Heart left ventricle (tissue), 16 donors: ENCODE measurements at regions not wholly inside any gene's neighbourhood (a gene's known extent, or its start where the extent isn't known, plus 50 kb on each side); places are given as distances from the start of the nearest gene placed in this dataset.

ENCODE experiments used
- ATAC-seq, 4 donors: fragments of 200-7000 bp; cut with Tn5 transposase; one replicate each; pipeline ENCODE4 v1.9.1; 2020 to 2022; ENCODE audit warnings: moderate library complexity in 4 of 4, mild to moderate bottlenecking in 3 of 4, moderate number of reproducible peaks in 1 of 4
- DNase-seq, 5 donors: peaks; one replicate each; pipeline ENCODE4 v3.0.0-alpha.2; 2020
- H3K27ac ChIP-seq, 12 donors: fragments of 200-600 bp; sonication (generic) in 4 of 12; one replicate each; pipeline versions ENCODE4 v1.5.0 to v1.8.0; 2016 to 2022; ENCODE audit warnings: mild to moderate bottlenecking in 2 of 12
- H3K27me3 ChIP-seq, 9 donors: fragments of 200-600 bp; sonication (generic) in 2 of 9; one replicate each; pipeline versions ENCODE4 v1.5.1 to v1.8.0; 2016 to 2022; ENCODE audit warnings: mild to moderate bottlenecking in 3 of 9
- H3K36me3 ChIP-seq, 9 donors: fragments of 200-600 bp; sonication (generic) in 2 of 9; one replicate each; pipeline versions ENCODE4 v1.5.0 to v1.8.0; 2018 to 2022; ENCODE audit warnings: mild to moderate bottlenecking in 2 of 9
- H3K4me1 ChIP-seq, 12 donors: fragments of 200-600 bp; sonication (generic) in 4 of 12; one replicate each; pipeline versions ENCODE4 v1.5.0 to v1.8.0; 2016 to 2022; ENCODE audit warnings: mild to moderate bottlenecking in 3 of 12
- H3K4me3 ChIP-seq, 12 donors: fragments of 200-600 bp; sonication (generic) in 4 of 12; one replicate each; pipeline versions ENCODE4 v1.5.0 to v1.8.0; 2017 to 2022; ENCODE audit warnings: mild to moderate bottlenecking in 9 of 12, moderate library complexity in 4 of 12
- H3K9me3 ChIP-seq, 12 donors: fragments of 200-600 bp; sonication (generic) in 4 of 12; one replicate each; pipeline versions ENCODE4 v1.5.0 to v1.8.0; 2016 to 2022; ENCODE audit warnings: mild to moderate bottlenecking in 1 of 12
- POLR2A ChIP-seq, 2 donors: fragments of 450-650 bp; IDR thresholded peaks; one replicate each; pipeline ENCODE4 v1.6.1; 2017; ENCODE audit warnings: antibody characterized with exemption in 2 of 2, mild to moderate bottlenecking in 2 of 2, moderate library complexity in 2 of 2
- WGBS, 4 donors: extraction: QIAGEN DNeasy Blood & Tissue Kit in 2 of 4; methylation state at CpG; one replicate each; pipeline versions ENCODE4 v1.1.5 to v1.1.7; 2013 to 2018; 5-methylcytosine and 5-hydroxymethylcytosine counted together
- intact Hi-C, 10 donors: fragments of 100-400 bp; cut with DNase I; formaldehyde crosslinking; loops; one replicate each; pipeline versions ENCODE4 v1.11.1 to v1.14.2; 2022
- TF ChIP-seq, protein P1 (sequence below), 12 donors: fragments of 200-600 bp; sonication (generic) in 4 of 12; IDR thresholded peaks; one replicate each; pipeline versions ENCODE4 v1.5.0 to v1.8.0; 2018 to 2022; ENCODE audit warnings: antibody characterized with exemption in 12 of 12, mild to moderate bottlenecking in 5 of 12
- donor health status: ischemic (EF 13 %, LVEDD 7.1; RV severe dilation, severe dysfunction).
- donor health status: healthy with polysubstance abuse.
- donor health status: DM: no; HTN: yes; CAD: no.
- donor health status: DM: no; HTN: no; CAD: no.
- donor health status: ischemic (EF 25% LVEDD 6.9; RV normal size, moderate dysfunction).
- donor health status: ischemic (EF 25% LVEDD 5.7; RV mildly dilated, moderate dysfunction).
- donor health status: healthy.
- donor health status: DM: yes; HTN: yes; CAD: no.
- donor health status: ischemic (EF 35%, LVEDD 5.7; RV mildly dilated, moderate dysfunction).
- donor health status: nonischemic (EF 11% LVEDD 7.7; RV severe dilation, severe dysfunction).
- donor health status: DM: yes; HTN: yes; CAD: no.
- donor health status: PGD.
- donor health status: ischemic (EF 29% LVEDD 5.4; RV normal size, mild dysfunction).
- donor health status: nonischemic (EF 23%, LVEDD 6.1; RV moderate dilation, normal function).

DNA sequence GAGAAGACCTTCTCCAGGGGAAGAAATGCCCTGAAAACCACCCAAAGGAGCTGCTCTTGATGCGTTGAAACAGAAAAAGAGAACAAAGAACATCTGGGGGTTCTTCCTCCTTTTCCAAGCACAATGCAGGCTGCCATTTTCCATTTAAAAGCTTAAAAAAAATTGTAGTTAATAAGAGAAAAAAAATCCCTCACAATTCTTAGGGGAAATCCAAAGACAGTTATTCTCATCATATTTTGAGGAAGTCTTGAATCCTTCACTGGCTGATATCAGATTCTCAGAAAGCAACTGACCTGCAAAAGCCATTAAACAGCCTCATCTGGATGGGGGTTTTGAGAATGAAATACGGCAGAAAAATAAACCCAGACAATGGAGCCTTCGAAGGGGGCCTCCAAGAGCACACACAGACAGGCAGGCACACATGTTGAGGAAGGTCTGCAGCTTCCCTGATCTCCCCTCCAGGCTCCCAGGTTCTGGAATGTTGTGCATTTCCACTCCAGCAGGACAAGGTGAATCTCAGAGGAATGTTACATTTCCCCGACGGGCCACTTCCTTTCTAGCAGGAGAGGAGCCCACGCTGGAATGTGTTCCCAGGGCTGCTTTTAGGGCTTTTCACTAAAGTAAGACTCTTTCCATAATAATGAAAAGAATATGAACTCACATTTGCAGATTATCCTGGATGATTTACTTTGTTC is 159.4 kb upstream of the S1PR3 start:
- intact Hi-C loops: no loop called here
- 45 to 56% (median 48%) methylated on average over 6 of the region's 6 CpGs for WGBS, 4 donors
- Histone ChIP-seq H3K27me3 (peaks cover 0 to 87% (median 0%) of the 10 kb centered on the region in 9 donors), H3K4me1 (peaks cover 0 to 46% (median 14%) of the 10 kb centered on the region in 12 donors), H3K9me3 (no peaks in the 10 kb centered on the region), H3K36me3 (no peaks in the 10 kb centered on the region), H3K27ac (peak overlapping the region in 1 of 12 donors; percentile 23), H3K4me3 (no peak overlapping the region)
- DNase-seq (no peak), ATAC-seq (no peak)
- no peak for TF ChIP-seq POLR2A (IDR thresholded peaks at IDR 0.05)
- TF ChIP-seq, protein P1, sequence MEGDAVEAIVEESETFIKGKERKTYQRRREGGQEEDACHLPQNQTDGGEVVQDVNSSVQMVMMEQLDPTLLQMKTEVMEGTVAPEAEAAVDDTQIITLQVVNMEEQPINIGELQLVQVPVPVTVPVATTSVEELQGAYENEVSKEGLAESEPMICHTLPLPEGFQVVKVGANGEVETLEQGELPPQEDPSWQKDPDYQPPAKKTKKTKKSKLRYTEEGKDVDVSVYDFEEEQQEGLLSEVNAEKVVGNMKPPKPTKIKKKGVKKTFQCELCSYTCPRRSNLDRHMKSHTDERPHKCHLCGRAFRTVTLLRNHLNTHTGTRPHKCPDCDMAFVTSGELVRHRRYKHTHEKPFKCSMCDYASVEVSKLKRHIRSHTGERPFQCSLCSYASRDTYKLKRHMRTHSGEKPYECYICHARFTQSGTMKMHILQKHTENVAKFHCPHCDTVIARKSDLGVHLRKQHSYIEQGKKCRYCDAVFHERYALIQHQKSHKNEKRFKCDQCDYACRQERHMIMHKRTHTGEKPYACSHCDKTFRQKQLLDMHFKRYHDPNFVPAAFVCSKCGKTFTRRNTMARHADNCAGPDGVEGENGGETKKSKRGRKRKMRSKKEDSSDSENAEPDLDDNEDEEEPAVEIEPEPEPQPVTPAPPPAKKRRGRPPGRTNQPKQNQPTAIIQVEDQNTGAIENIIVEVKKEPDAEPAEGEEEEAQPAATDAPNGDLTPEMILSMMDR (IDR thresholded peaks at IDR 0.05): no peak

DNA sequence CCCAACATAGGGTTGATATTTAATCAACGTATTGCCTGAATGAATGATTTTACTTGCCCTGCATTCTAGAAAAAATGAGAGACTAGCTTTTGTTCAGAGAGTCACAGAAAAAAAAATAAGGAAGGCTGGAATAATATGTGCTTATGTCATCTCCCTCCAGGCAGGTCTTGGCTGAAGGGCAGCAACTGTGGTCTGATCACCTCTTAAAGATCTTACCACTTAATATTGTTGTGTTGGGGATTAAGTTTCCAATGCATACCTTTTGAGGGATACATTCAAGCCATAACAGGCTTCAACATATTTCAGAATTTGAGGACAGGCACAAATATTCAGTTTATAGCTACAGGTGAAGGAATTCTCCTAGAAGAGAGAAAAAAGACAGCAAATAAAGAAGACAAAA is 157.3 kb upstream of the S1PR3 start:
- TF ChIP-seq, protein P1 (IDR thresholded peaks at IDR 0.05): no peak
- no peak for TF ChIP-seq POLR2A (IDR thresholded peaks at IDR 0.05)
- Histone ChIP-seq H3K36me3 (no peaks in the 10 kb centered on the region), H3K4me3 (no peak overlapping the region), H3K27ac (no peak overlapping the region), H3K9me3 (no peaks in the 10 kb centered on the region), H3K4me1 (peaks cover 0 to 32% (median under 1%) of the 10 kb centered on the region in 12 donors), H3K27me3 (peaks cover 0 to 78% (median 0%) of the 10 kb centered on the region in 9 donors)
- intact Hi-C loops: no loop called here
- no peak for ATAC-seq
- 80 to 94% (median 88%) methylated on average over 1 of the region's 1 CpG for whole genome bisulfite sequencing, 4 donors
- DNase-seq: no peak

DNA sequence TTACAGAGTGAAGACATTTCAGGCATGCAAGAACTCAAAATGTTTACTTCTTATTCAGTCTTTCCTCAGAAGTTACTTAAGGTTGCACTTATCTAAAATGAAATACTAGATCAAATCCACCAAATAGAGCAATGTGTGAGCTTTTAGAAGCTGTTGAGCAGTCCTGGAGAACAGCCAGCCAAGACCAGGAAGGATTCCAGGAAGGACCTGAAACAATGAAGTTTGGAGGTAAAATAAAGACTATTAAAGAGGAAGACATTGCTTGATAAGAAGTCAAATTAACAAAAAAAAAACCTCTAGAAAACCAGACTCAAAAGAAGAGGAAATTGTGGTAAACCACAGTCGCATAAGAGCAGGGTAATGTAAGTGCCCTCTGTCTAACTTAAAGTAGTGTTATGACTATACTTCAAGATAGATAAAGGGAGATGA is 156.2 kb upstream of the S1PR3 start:
- H3K27me3 ChIP-seq: peaks cover 0 to 74% (median 0%) of the 10 kb centered on the region in 9 donors
- H3K4me3 ChIP-seq: no peak overlapping the region
- 48 to 61% (median 55%) methylated on average over 1 of the region's 1 CpG for WGBS, 4 donors
- TF ChIP-seq, protein P1 (IDR thresholded peaks at IDR 0.05): no peak
- TF ChIP-seq POLR2A (IDR thresholded peaks at IDR 0.05): no peak
- H3K27ac ChIP-seq: peak overlapping the region in 2 of 12 donors; percentile 4 to 27
- intact Hi-C loops: no loop called here
- no peaks in the 10 kb centered on the region for H3K9me3 ChIP-seq
- H3K4me1 ChIP-seq: peaks cover 0 to 32% (median 0%) of the 10 kb centered on the region in 12 donors
- DNase-seq (no peak), ATAC-seq (no peak)
- no peaks in the 10 kb centered on the region for H3K36me3 ChIP-seq

DNA sequence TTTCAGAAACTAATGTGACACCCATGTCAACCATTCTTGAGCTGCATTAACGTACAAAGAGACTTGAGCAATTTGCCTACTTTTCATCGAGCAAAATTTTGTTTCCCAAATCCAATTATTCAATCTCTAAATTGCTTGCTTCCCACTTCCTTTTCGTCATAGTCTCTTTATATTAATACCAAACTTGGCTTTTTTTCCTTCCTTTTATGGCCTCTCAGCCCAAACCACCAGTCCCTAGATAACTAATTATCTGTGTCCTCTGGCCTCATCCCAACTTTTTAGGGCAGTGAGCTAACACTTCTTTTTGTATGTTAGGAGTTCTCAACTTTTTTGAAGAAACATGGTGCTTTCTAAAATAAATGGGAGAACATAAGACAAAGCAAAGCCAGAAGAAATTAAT is 155.5 kb upstream of the S1PR3 start:
- WGBS, 4 donors: 46 to 63% (median 55%) methylated on average over 3 of the region's 3 CpGs
- peaks cover 0 to 32% (median 0%) of the 10 kb centered on the region in 12 donors for H3K4me1 ChIP-seq
- peak overlapping the region in 2 of 12 donors; percentile 21 to 27 for H3K27ac ChIP-seq
- intact Hi-C loops: no loop called here
- H3K4me3 ChIP-seq: no peak overlapping the region
- H3K36me3 ChIP-seq: no peaks in the 10 kb centered on the region
- TF ChIP-seq POLR2A (IDR thresholded peaks at IDR 0.05): no peak
- TF ChIP-seq, protein P1 (IDR thresholded peaks at IDR 0.05): no peak
- DNase-seq (peak in 1 of 5 donors; percentile 44), ATAC-seq (peak in 3 of 4 donors; percentile 24 to 75 (median 47))
- peaks cover 0 to 67% (median 0%) of the 10 kb centered on the region in 9 donors for H3K27me3 ChIP-seq
- no peaks in the 10 kb centered on the region for H3K9me3 ChIP-seq
